Smooth muscle cell (in vitro differentiated cells): ENCODE measurements at regions not wholly inside any gene's neighbourhood (a gene's known extent, or its start where the extent isn't known, plus 50 kb on each side); places are given as distances from the start of the nearest gene placed in this dataset.
A peak's percentile ranks its signal among the peaks of the same experiment; 100 is the strongest.

Experiments
- DNase-seq: peaks from one replicate; lab custom pipeline; 2025; ENCODE audit not compliant: unreplicated experiment; lab: John Stamatoyannopoulos, UW
- H2AFZ ChIP-seq: fragments of 200-600 bp; sonication (generic); 2 replicates; pipeline ENCODE4 v1.6.0; 2016; ENCODE audit warnings: antibody characterized with exemption, low read depth, mild to moderate bottlenecking
- H3F3A ChIP-seq: fragments of 200-600 bp; sonication (generic); 2 replicates; pipeline ENCODE4 v1.6.0; 2017; ENCODE audit warnings: antibody characterized with exemption, low read depth
- H3K27ac ChIP-seq: fragments of 200-600 bp; sonication (generic); 2 replicates; pipeline ENCODE4 v1.5.1; 2016; ENCODE audit warnings: low read depth, mild to moderate bottlenecking
- H3K27me3 ChIP-seq: fragments of 200-600 bp; sonication (generic); 2 replicates; pipeline ENCODE4 v1.6.1; 2016; ENCODE audit warnings: low read depth, mild to moderate bottlenecking
- H3K36me3 ChIP-seq: fragments of 200-600 bp; sonication (generic); 2 replicates; pipeline ENCODE4 v1.5.1; 2016; ENCODE audit warnings: low read depth
- H3K4me1 ChIP-seq: fragments of 200-600 bp; sonication (generic); 2 replicates; pipeline ENCODE4 v1.5.1; 2016; ENCODE audit warnings: low read depth
- H3K4me2 ChIP-seq: fragments of 200-600 bp; sonication (generic); 2 replicates; pipeline ENCODE4 v1.6.0; 2016; ENCODE audit warnings: mild to moderate bottlenecking
- H3K4me3 ChIP-seq: fragments of 200-600 bp; sonication (generic); 2 replicates; pipeline ENCODE4 v1.5.1; 2016; ENCODE audit warnings: mild to moderate bottlenecking
- H3K79me2 ChIP-seq: fragments of 200-600 bp; sonication (generic); 2 replicates; pipeline ENCODE4 v1.6.0; 2016; ENCODE audit warnings: low read depth, mild to moderate bottlenecking
- H3K9ac ChIP-seq: fragments of 200-600 bp; sonication (generic); 2 replicates; pipeline ENCODE4 v1.6.0; 2016; ENCODE audit warnings: low read depth
- H3K9me3 ChIP-seq: fragments of 200-600 bp; sonication (generic); replicated peaks from 2 replicates; pipeline ENCODE4 v1.5.1; 2016; ENCODE audit warnings: low read depth
- H4K20me1 ChIP-seq: fragments of 200-600 bp; sonication (generic); 2 replicates; pipeline ENCODE4 v1.6.0; 2016; ENCODE audit warnings: low read depth
- WGBS: methylation state at CpG from one replicate; pipeline ENCODE4 v1.1.7; 2016; ENCODE audit warnings: low lambda C conversion rate; 5-methylcytosine and 5-hydroxymethylcytosine counted together
- TF ChIP-seq, protein P1 (sequence below): fragments of 200-600 bp; sonication (generic); IDR thresholded peaks from 2 replicates; pipeline ENCODE4 v1.5.1; 2017; ENCODE audit warnings: borderline replicate concordance, mild to moderate bottlenecking, antibody characterized with exemption; ENCODE audit not compliant: insufficient read depth, poor library complexity, severe bottlenecking

DNA sequence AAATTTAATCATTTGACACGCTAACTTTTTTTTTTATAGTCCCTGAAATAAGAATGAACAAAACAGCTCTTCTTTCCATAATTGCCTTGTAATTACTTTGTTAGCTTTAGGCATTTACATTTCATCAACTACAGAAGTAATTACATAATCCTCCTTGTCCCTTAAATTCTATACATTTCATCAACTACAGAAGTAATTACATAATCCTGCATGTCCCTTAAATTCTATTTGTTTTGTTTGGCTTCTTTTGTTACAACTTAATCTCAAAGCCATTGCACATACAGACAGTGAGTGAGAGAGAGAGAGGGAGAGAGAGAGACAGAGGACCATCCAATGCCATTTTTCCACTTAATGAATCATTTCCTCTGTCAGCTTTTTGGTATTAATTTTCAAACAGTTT, 873.2 kb downstream of the METTL15 start:
- Histone ChIP-seq H2AFZ (no peak overlapping the region), H3K4me3 (no peak overlapping the region), H3K9me3 (no peaks in the 10 kb centered on the region), H3K79me2 (no peaks in the 10 kb centered on the region), H3F3A (no peaks in the 10 kb centered on the region), H3K4me1 (no peaks in the 10 kb centered on the region), H3K9ac (no peak overlapping the region), H3K27ac (no peak overlapping the region), H3K36me3 (no peaks in the 10 kb centered on the region), H4K20me1 (no peaks in the 10 kb centered on the region), H3K4me2 (no peak overlapping the region), H3K27me3 (no peaks in the 10 kb centered on the region)
- DNase-seq = no peak
- WGBS = 87% methylated on average over 1 of the region's 1 CpG
- TF ChIP-seq, protein P1, sequence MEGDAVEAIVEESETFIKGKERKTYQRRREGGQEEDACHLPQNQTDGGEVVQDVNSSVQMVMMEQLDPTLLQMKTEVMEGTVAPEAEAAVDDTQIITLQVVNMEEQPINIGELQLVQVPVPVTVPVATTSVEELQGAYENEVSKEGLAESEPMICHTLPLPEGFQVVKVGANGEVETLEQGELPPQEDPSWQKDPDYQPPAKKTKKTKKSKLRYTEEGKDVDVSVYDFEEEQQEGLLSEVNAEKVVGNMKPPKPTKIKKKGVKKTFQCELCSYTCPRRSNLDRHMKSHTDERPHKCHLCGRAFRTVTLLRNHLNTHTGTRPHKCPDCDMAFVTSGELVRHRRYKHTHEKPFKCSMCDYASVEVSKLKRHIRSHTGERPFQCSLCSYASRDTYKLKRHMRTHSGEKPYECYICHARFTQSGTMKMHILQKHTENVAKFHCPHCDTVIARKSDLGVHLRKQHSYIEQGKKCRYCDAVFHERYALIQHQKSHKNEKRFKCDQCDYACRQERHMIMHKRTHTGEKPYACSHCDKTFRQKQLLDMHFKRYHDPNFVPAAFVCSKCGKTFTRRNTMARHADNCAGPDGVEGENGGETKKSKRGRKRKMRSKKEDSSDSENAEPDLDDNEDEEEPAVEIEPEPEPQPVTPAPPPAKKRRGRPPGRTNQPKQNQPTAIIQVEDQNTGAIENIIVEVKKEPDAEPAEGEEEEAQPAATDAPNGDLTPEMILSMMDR = no peak

DNA sequence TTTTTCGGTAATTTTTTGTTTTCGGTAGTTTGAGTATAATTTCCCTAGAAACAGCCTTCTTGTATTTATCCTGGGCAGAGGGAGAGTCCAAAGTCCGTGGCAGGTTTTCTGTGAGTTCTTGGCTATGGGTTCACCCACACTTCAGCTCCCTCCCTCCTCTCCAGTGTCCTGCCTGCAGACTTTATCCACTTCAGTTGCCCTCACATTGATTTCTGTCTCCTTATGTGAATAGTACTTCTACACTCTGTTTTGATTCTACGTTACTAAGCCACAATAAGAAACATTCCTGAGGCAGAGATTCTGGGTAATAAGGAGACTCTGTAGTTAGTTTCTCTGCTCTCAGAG, 868.6 kb downstream of the METTL15 start:
- WGBS = 89% methylated on average over 4 of the region's 4 CpGs
- H3K9ac ChIP-seq = no peak overlapping the region
- no peak for DNase-seq

DNA sequence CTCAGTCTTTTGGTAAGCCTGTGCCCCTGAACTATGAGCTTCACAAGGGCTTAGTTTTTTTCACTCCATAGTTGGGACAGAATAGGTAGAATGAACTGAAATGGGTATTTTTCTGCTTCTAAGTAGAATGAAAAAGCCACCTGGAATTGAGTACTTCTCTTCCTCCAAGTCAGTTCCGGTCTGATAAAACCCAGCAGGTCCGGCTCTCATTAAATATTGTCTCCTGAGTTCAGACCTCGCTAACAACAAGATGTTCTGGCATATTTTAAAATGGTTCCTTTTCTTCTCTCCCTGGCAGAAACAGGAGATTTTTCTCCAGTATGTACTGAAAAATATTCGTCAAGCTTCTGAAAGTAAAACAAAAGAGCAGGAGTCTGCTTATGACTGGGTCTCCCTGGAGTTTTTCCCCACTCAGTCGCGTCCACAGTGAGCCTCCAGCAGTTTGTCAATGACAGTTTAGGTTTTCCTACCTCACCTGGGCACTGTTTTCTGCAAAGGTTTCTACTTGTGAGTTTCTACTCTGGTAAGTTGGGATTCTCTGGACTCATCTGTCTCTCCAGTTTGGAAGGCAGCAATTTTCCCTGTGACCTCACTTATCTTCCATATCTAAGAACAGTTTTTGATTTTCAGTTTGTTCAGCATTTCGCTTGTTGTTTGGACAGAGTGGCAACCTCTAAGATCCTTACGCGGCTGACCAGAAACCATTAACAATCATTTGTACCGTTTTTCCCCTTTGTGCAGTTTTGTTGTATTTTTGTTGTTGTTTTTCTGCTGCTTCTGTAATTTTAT, 868.0 kb downstream of the METTL15 start:
- H3K79me2 ChIP-seq = no peaks in the 10 kb centered on the region
- DNase-seq = no peak
- peak overlapping the region; percentile 43 for H2AFZ ChIP-seq
- H3K4me2 ChIP-seq = no peak overlapping the region
- H3K9me3 ChIP-seq = no peaks in the 10 kb centered on the region
- no peaks in the 10 kb centered on the region for H3K36me3 ChIP-seq
- no peak overlapping the region for H3K9ac ChIP-seq
- TF ChIP-seq, protein P1 = no peak
- no peaks in the 10 kb centered on the region for H3K4me1 ChIP-seq
- H3F3A ChIP-seq = no peaks in the 10 kb centered on the region
- H3K27ac ChIP-seq = no peak overlapping the region
- no peaks in the 10 kb centered on the region for H3K27me3 ChIP-seq
- WGBS = 93% methylated on average over 10 of the region's 10 CpGs
- H3K4me3 ChIP-seq = peak overlapping the region; percentile 8
- H4K20me1 ChIP-seq = no peaks in the 10 kb centered on the region

More for the DNA sequence above, 868.6 kb downstream of the METTL15 start:
- H3K4me3 ChIP-seq = peak overlapping the region; percentile 8
- H3F3A ChIP-seq = no peaks in the 10 kb centered on the region
- no peaks in the 10 kb centered on the region for H3K4me1 ChIP-seq
- no peak overlapping the region for H3K4me2 ChIP-seq
- H3K27ac ChIP-seq = no peak overlapping the region
- H4K20me1 ChIP-seq = no peaks in the 10 kb centered on the region
- peak overlapping the region; percentile 43 for H2AFZ ChIP-seq
- H3K9me3 ChIP-seq = no peaks in the 10 kb centered on the region
- H3K27me3 ChIP-seq = no peaks in the 10 kb centered on the region
- H3K79me2 ChIP-seq = no peaks in the 10 kb centered on the region
- TF ChIP-seq, protein P1 = no peak
- H3K36me3 ChIP-seq = no peaks in the 10 kb centered on the region

DNA sequence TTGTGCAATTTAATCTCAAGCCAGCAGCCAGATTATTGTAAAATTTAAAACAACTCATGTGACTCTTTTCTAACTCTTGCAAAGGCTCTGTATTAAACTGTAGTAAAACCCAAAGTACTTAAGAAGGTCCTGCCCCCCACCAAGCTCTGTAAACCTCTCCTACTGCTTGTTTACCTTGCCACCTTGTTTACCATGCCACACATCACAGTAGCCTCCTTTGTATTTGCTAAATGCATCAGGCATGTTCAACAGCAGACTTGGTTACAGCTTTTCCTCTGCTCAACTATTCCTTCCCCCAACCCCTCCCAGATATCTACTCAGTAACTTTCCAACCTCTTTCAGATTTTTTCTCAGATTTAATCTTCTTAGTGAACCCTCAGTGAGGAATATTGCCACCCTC, 861.6 kb downstream of the METTL15 start:
- Histone ChIP-seq H2AFZ (no peak overlapping the region), H3K9ac (no peak overlapping the region), H3K27ac (no peak overlapping the region), H3K4me3 (no peak overlapping the region), H4K20me1 (no peaks in the 10 kb centered on the region), H3F3A (no peaks in the 10 kb centered on the region), H3K36me3 (no peaks in the 10 kb centered on the region), H3K79me2 (no peaks in the 10 kb centered on the region), H3K4me2 (no peak overlapping the region), H3K4me1 (no peaks in the 10 kb centered on the region), H3K27me3 (no peaks in the 10 kb centered on the region), H3K9me3 (no peaks in the 10 kb centered on the region)
- DNase-seq = no peak
- TF ChIP-seq, protein P1 = no peak
